ENCODE measurements at regions not wholly inside any gene's neighbourhood (a gene's known extent, or its start where the extent isn't known, plus 50 kb on each side); places are given as distances from the start of the nearest gene placed in this dataset.

GRCh38 chr1:221916176-221916575 lies 174.3 kb upstream of the DUSP10 start:
- TF ChIP-seq CTCF (conservative IDR thresholded peaks at IDR 0.05; ENCODE audit: low read depth, low read length) (no peak), EZH2phosphoT487 (IDR thresholded peaks at IDR 0.05; ENCODE audit: borderline replicate concordance, low read length) (no peak)

All from PC-3 (cell line).